ENCODE measurements at regions not wholly inside any gene's neighbourhood (a gene's known extent, or its start where the extent isn't known, plus 50 kb on each side); places are given as distances from the start of the nearest gene placed in this dataset.

DNA sequence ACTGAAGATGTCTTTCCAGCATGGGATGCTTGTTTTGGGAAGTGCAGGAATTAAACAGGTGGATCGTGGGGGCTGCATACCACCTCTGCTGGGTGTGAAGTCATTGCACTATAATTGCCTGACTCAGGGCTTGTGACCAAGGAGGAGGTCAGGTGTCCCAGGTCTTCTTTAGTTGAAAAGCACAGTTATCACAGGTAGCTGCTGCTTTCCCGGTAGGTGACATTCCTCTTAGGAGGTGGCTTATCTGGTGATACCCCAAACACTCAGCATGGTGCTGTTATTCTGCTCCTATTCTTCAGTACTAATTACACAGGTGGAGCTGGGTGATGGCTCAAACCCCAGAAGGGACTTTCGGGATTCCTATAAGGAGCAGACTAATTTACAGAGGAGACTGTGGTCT, 320.3 kb upstream of the PLXNA2 start (continued):
- TF ChIP-seq CTCF (conservative IDR thresholded peaks at IDR 0.05; ENCODE audit: low read depth in 2 of 2) (no peak), ZNF331 (CRISPR knock-in tag; IDR thresholded peaks at IDR 0.05; ENCODE audit: low read depth) (no peak)

GRCh38 chr1:208565756-208566440, 321.7 kb upstream of the PLXNA2 start:
- H3K4me3 ChIP-seq, result no peak overlapping the region
- no peak for ATAC-seq
- H3K27ac ChIP-seq (ENCODE audit: low read depth), result no peak overlapping the region
- H3K9me2 ChIP-seq (ENCODE audit: insufficient read depth), result peaks cover 2% of the 10 kb centered on the region; the same call in 1 of the 2 replicates
- no peak overlapping the region for H2AFZ ChIP-seq
- H3K79me2 ChIP-seq (replicated peaks; ENCODE audit: insufficient read depth), result no peaks in the 10 kb centered on the region
- no peaks in the 10 kb centered on the region; the same call in 2 of the 3 replicates for H3K4me1 Mint-ChIP-seq
- no peaks in the 10 kb centered on the region for H3K36me3 Mint-ChIP-seq (ENCODE audit: low read depth)
- H3K36me3 ChIP-seq (ENCODE audit: insufficient read depth), result no peaks in the 10 kb centered on the region
- TF ChIP-seq, protein P1, sequence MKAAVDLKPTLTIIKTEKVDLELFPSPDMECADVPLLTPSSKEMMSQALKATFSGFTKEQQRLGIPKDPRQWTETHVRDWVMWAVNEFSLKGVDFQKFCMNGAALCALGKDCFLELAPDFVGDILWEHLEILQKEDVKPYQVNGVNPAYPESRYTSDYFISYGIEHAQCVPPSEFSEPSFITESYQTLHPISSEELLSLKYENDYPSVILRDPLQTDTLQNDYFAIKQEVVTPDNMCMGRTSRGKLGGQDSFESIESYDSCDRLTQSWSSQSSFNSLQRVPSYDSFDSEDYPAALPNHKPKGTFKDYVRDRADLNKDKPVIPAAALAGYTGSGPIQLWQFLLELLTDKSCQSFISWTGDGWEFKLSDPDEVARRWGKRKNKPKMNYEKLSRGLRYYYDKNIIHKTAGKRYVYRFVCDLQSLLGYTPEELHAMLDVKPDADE (IDR thresholded peaks at IDR 0.05), result no peak
- no peak for TF ChIP-seq ZNF331 (CRISPR knock-in tag; IDR thresholded peaks at IDR 0.05; ENCODE audit: low read depth)
- H3F3A ChIP-seq (replicated peaks; ENCODE audit: low read depth), result no peaks in the 10 kb centered on the region
- H3K4me1 ChIP-seq (ENCODE audit: insufficient read depth), result no peaks in the 10 kb centered on the region
- H3K27me3 ChIP-seq (ENCODE audit: insufficient read depth), result no peaks in the 10 kb centered on the region
- no peaks in the 10 kb centered on the region for H4K20me1 ChIP-seq (replicated peaks; ENCODE audit: insufficient read depth)
- H3K4me2 ChIP-seq, result no peak overlapping the region
- H3K27me3 Mint-ChIP-seq (ENCODE audit: insufficient read depth, low read depth, poor library complexity), result no peaks in the 10 kb centered on the region
- H3K27ac Mint-ChIP-seq, result no peak overlapping the region
- H3K9me3 Mint-ChIP-seq, result peaks cover 9% of the 10 kb centered on the region; the same call in 2 of the 3 replicates
- no peak for DNase-seq (ENCODE audit: low spot score)
- H3K4me3 Mint-ChIP-seq, result no peak overlapping the region

DNA sequence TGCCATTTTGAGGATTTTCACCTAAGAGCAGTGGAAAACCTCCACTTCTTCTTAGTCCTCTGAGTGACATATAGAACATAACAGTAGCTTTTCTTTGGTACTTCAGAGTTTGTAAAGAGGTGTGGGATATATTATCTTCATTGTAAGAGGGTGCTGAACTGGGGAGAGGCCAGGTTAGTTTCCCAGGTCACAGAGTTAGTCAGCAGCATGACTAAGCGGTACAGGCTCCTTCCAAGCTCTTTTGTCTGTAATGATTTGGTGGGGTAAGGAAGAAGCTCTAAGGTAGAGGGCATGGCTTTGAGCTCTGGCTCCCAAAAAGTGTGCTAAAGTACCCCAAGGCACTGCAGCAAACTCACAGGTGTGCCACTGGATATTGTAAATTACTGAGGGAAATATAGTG, 325.0 kb upstream of the PLXNA2 start:
- no peak for ATAC-seq
- H3K9me3 Mint-ChIP-seq, result peaks cover 9% of the 10 kb centered on the region; the same call in 2 of the 3 replicates

More for the DNA sequence above, 325.0 kb upstream of the PLXNA2 start:
- Histone ChIP-seq H3K4me2 (no peak overlapping the region), H3K27ac (ENCODE audit: low read depth) (no peak overlapping the region), H3F3A (replicated peaks; ENCODE audit: low read depth) (no peaks in the 10 kb centered on the region), H3K4me3 (no peak overlapping the region), H3K4me1 (ENCODE audit: insufficient read depth) (no peaks in the 10 kb centered on the region), H3K9me2 (ENCODE audit: insufficient read depth) (0 out of 2 replicates have a peak, but pooled peaks cover 3% of the 10 kb centered on the region), H3K36me3 (ENCODE audit: insufficient read depth) (no peaks in the 10 kb centered on the region), H2AFZ (no peak overlapping the region), H3K79me2 (replicated peaks; ENCODE audit: insufficient read depth) (no peaks in the 10 kb centered on the region), H4K20me1 (replicated peaks; ENCODE audit: insufficient read depth) (no peaks in the 10 kb centered on the region), H3K27me3 (ENCODE audit: insufficient read depth) (no peaks in the 10 kb centered on the region)
- DNase-seq (ENCODE audit: low spot score), result no peak
- Mint-ChIP-seq H3K27me3 (ENCODE audit: insufficient read depth, low read depth, poor library complexity) (no peaks in the 10 kb centered on the region), H3K36me3 (ENCODE audit: low read depth) (no peaks in the 10 kb centered on the region), H3K4me3 (no peak overlapping the region), H3K27ac (no peak overlapping the region), H3K4me1 (no peaks in the 10 kb centered on the region; the same call in 2 of the 3 replicates)
- TF ChIP-seq ZNF331 (CRISPR knock-in tag; IDR thresholded peaks at IDR 0.05; ENCODE audit: low read depth) (no peak), STAT1 (IDR thresholded peaks at IDR 0.05; ENCODE audit: unreplicated experiment) (no peak)

Measured in GM23338 (cell line).